Uterus (tissue), 2 donors: ENCODE measurements at regions not wholly inside any gene's neighbourhood (a gene's known extent, or its start where the extent isn't known, plus 50 kb on each side); places are given as distances from the start of the nearest gene placed in this dataset.

Source experiments
- POLR2A ChIP-seq, 2 donors: fragments of 450-650 bp; IDR thresholded peaks; one replicate each; pipeline ENCODE4 v1.6.1; 2016; ENCODE audit warnings: antibody characterized with exemption in 2 of 2, mild to moderate bottlenecking in 1 of 2, moderate library complexity in 1 of 2
- TF ChIP-seq, protein P1 (sequence below), 4 experiments: fragments of 200-600 bp in 2 of 4; fragments of 450-650 bp in 2 of 4; sonication (generic) in 2 of 4; IDR thresholded peaks; one replicate each; pipeline ENCODE4 v1.5.1; 2016 to 2019; ENCODE audit warnings: antibody characterized with exemption in 4 of 4, mild to moderate bottlenecking in 2 of 4, moderate library complexity in 1 of 4

- no peak for TF ChIP-seq POLR2A (IDR thresholded peaks at IDR 0.05)
- TF ChIP-seq, protein P1, sequence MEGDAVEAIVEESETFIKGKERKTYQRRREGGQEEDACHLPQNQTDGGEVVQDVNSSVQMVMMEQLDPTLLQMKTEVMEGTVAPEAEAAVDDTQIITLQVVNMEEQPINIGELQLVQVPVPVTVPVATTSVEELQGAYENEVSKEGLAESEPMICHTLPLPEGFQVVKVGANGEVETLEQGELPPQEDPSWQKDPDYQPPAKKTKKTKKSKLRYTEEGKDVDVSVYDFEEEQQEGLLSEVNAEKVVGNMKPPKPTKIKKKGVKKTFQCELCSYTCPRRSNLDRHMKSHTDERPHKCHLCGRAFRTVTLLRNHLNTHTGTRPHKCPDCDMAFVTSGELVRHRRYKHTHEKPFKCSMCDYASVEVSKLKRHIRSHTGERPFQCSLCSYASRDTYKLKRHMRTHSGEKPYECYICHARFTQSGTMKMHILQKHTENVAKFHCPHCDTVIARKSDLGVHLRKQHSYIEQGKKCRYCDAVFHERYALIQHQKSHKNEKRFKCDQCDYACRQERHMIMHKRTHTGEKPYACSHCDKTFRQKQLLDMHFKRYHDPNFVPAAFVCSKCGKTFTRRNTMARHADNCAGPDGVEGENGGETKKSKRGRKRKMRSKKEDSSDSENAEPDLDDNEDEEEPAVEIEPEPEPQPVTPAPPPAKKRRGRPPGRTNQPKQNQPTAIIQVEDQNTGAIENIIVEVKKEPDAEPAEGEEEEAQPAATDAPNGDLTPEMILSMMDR (IDR thresholded peaks at IDR 0.05), result no peak
Observed at GRCh38 chr7:73964786-73965185, 63.2 kb upstream of the ELN start.
